ENCODE measurements at regions not wholly inside any gene's neighbourhood (a gene's known extent, or its start where the extent isn't known, plus 50 kb on each side); places are given as distances from the start of the nearest gene placed in this dataset.

- TF ChIP-seq ATF3 (IDR thresholded peaks at IDR 0.05) = no peak
These were observed 83.0 kb upstream of the MAPK10 start (continued) for GRCh38 chr4:86442881-86443280.

GRCh38 chr4:86443495-86443894 lies 83.6 kb upstream of the MAPK10 start:
- Histone ChIP-seq H3K36me3 (ENCODE audit: control insufficient read depth in 4 of 4, insufficient read depth in 3 of 4, low read depth in 1 of 4, low read length in 3 of 4) (no peaks in the 10 kb centered on the region), H3K27ac (ENCODE audit: low read depth in 1 of 2, low read length in 2 of 2) (no peak overlapping the region), H3K27me3 (ENCODE audit: control insufficient read depth in 4 of 4, insufficient read depth in 4 of 4, low read length in 3 of 4) (peaks cover 0 to 5% (median 0%) of the 10 kb centered on the region in 4 donors), H3K4me1 (ENCODE audit: control insufficient read depth in 4 of 4, insufficient read depth in 4 of 4, low read length in 3 of 4) (no peaks in the 10 kb centered on the region), H3K9ac (ENCODE audit: low read depth in 1 of 2, low read length in 2 of 2) (no peak overlapping the region), H3K9me3 (ENCODE audit: control insufficient read depth in 4 of 4, low read length in 3 of 4) (peaks cover 0 to 4% (median 0%) of the 10 kb centered on the region in 4 donors), H3K4me3 (ENCODE audit: low read depth in 1 of 3, low read length in 3 of 3) (no peak overlapping the region)
- WGBS = 68% methylated on average over 8 of the region's 8 CpGs
- no peak for TF ChIP-seq RAD21 (IDR thresholded peaks at IDR 0.05)
- no peak for TF ChIP-seq EGR1 (IDR thresholded peaks at IDR 0.05; ENCODE audit: low read depth in 2 of 2)
- TF ChIP-seq NR2F2 (IDR thresholded peaks at IDR 0.05) = no peak
- TF ChIP-seq RXRA (IDR thresholded peaks at IDR 0.05) = no peak
- no peak for TF ChIP-seq FOXA2 (IDR thresholded peaks at IDR 0.05)
- TF ChIP-seq GABPA (IDR thresholded peaks at IDR 0.05 in 1 of 2, conservative IDR thresholded peaks at IDR 0.05 in 1 of 2) = no peak
- no peak for TF ChIP-seq ZBTB33 (IDR thresholded peaks at IDR 0.05)
- no peak for TF ChIP-seq MAX (IDR thresholded peaks at IDR 0.05)
- no peak for TF ChIP-seq JUND (IDR thresholded peaks at IDR 0.05)
- TF ChIP-seq HNF4G (IDR thresholded peaks at IDR 0.05) = no peak
- DNase-seq (ENCODE audit: low spot score) = no peak

GRCh38 chr4:86446996-86447395 lies 87.1 kb upstream of the MAPK10 start:
- H3K27me3 ChIP-seq (ENCODE audit: control insufficient read depth in 4 of 4, insufficient read depth in 4 of 4, low read length in 3 of 4) = peaks cover 0 to 5% (median 0%) of the 10 kb centered on the region in 4 donors
- H3K4me3 ChIP-seq (ENCODE audit: low read depth in 1 of 3, low read length in 3 of 3) = no peak overlapping the region
- H3K9me3 ChIP-seq (ENCODE audit: control insufficient read depth in 4 of 4, low read length in 3 of 4) = peaks cover 0 to 4% (median 0%) of the 10 kb centered on the region in 4 donors
- no peaks in the 10 kb centered on the region for H3K4me1 ChIP-seq (ENCODE audit: control insufficient read depth in 4 of 4, insufficient read depth in 4 of 4, low read length in 3 of 4)
- 53% methylated on average over 5 of the region's 5 CpGs for WGBS
- TF ChIP-seq YY1 (IDR thresholded peaks at IDR 0.05) (no peak), MAX (IDR thresholded peaks at IDR 0.05) (no peak), ATF3 (IDR thresholded peaks at IDR 0.05) (no peak), GABPA (IDR thresholded peaks at IDR 0.05 in 1 of 2, conservative IDR thresholded peaks at IDR 0.05 in 1 of 2) (no peak), RAD21 (IDR thresholded peaks at IDR 0.05) (no peak), HNF4G (IDR thresholded peaks at IDR 0.05) (no peak), REST (IDR thresholded peaks at IDR 0.05) (no peak), TAF1 (conservative IDR thresholded peaks at IDR 0.05) (no peak), FOXA1 (IDR thresholded peaks at IDR 0.05) (no peak), SP1 (IDR thresholded peaks at IDR 0.05) (no peak), HNF4A (conservative IDR thresholded peaks at IDR 0.05) (no peak), NR2F2 (IDR thresholded peaks at IDR 0.05) (no peak), ZBTB33 (IDR thresholded peaks at IDR 0.05) (no peak), FOXA2 (IDR thresholded peaks at IDR 0.05) (no peak), JUND (IDR thresholded peaks at IDR 0.05) (no peak), RXRA (IDR thresholded peaks at IDR 0.05) (no peak), EGR1 (IDR thresholded peaks at IDR 0.05; ENCODE audit: low read depth in 2 of 2) (no peak), CTCF (IDR thresholded peaks at IDR 0.05; ENCODE audit: low read depth, low read length, missing input control) (no peak)
- no peak overlapping the region for H3K9ac ChIP-seq (ENCODE audit: low read depth in 1 of 2, low read length in 2 of 2)
- no peak for DNase-seq (ENCODE audit: low spot score)
- H3K36me3 ChIP-seq (ENCODE audit: control insufficient read depth in 4 of 4, insufficient read depth in 3 of 4, low read depth in 1 of 4, low read length in 3 of 4) = no peaks in the 10 kb centered on the region
- H3K27ac ChIP-seq (ENCODE audit: low read depth in 1 of 2, low read length in 2 of 2) = no peak overlapping the region
